Coronary artery (tissue), 2 donors: ENCODE measurements at regions not wholly inside any gene's neighbourhood (a gene's known extent, or its start where the extent isn't known, plus 50 kb on each side); places are given as distances from the start of the nearest gene placed in this dataset.

Experiments
- DNase-seq: peaks from one replicate; pipeline ENCODE4 v3.0.0-alpha.2; 2017; ENCODE audit warnings: low spot score
- H3K27ac ChIP-seq, 2 donors: fragments of 200-600 bp; sonication (generic); one replicate each; pipeline ENCODE4 v1.5.1; 2016 to 2019
- H3K4me3 ChIP-seq: fragments of 200-600 bp; sonication (generic); 2 replicates; pipeline ENCODE4 v1.5.1; 2016; ENCODE audit warnings: mild to moderate bottlenecking, moderate library complexity
- CTCF ChIP-seq: fragments of 200-600 bp; sonication (generic); IDR thresholded peaks from one replicate; pipeline ENCODE4 v1.5.1; 2019; ENCODE audit warnings: antibody characterized with exemption

GRCh38 chr2:6497048-6497447, 368.7 kb downstream of the CMPK2 start:
- no peak overlapping the region for H3K27ac ChIP-seq
- DNase-seq = no peak
- no peak for TF ChIP-seq CTCF

GRCh38 chr2:6498841-6499240, 366.9 kb downstream of the CMPK2 start:
- H3K27ac ChIP-seq = no peak overlapping the region
- H3K4me3 ChIP-seq = no peak overlapping the region
- TF ChIP-seq CTCF = no peak
- no peak for DNase-seq

More at GRCh38 chr2:6497048-6497447, 368.7 kb downstream of the CMPK2 start:
- no peak overlapping the region for H3K4me3 ChIP-seq

GRCh38 chr2:6499691-6500090, 366.0 kb downstream of the CMPK2 start:
- Histone ChIP-seq H3K4me3 (no peak overlapping the region), H3K27ac (no peak overlapping the region)
- DNase-seq = no peak
- TF ChIP-seq CTCF = no peak

- no peak for DNase-seq
- TF ChIP-seq CTCF = no peak
- Histone ChIP-seq H3K27ac (no peak overlapping the region), H3K4me3 (no peak overlapping the region)
These were observed 359.3 kb downstream of the CMPK2 start for GRCh38 chr2:6506361-6506794.

GRCh38 chr2:6506859-6507258, 358.8 kb downstream of the CMPK2 start:
- no peak for TF ChIP-seq CTCF
- H3K27ac ChIP-seq = no peak overlapping the region
- no peak overlapping the region for H3K4me3 ChIP-seq
- DNase-seq = no peak

- no peak for TF ChIP-seq CTCF
- no peak overlapping the region for H3K27ac ChIP-seq
- no peak overlapping the region for H3K4me3 ChIP-seq
- no peak for DNase-seq
These were observed 355.2 kb downstream of the CMPK2 start for GRCh38 chr2:6510532-6510931.

- no peak for DNase-seq
- H3K27ac ChIP-seq = no peak overlapping the region
- H3K4me3 ChIP-seq = no peak overlapping the region
- no peak for TF ChIP-seq CTCF
These were observed 353.1 kb downstream of the CMPK2 start for GRCh38 chr2:6512589-6512988.
